GM23248 (cell line): ENCODE measurements at regions not wholly inside any gene's neighbourhood (a gene's known extent, or its start where the extent isn't known, plus 50 kb on each side); places are given as distances from the start of the nearest gene placed in this dataset.

Experiments
- DNase-seq: peaks from one replicate; pipeline ENCODE4 v3.0.0-alpha.2; 2015
- H2AFZ ChIP-seq: fragments of 200-600 bp; sonication (generic); 2 replicates; pipeline ENCODE4 v1.6.1; 2016; ENCODE audit warnings: antibody characterized with exemption
- H3F3A ChIP-seq: fragments of 200-600 bp; sonication (generic); 2 replicates; pipeline ENCODE4 v1.6.1; 2016; ENCODE audit warnings: mild to moderate bottlenecking, antibody characterized with exemption, mixed run types; ENCODE audit not compliant: insufficient read depth
- H3K27ac ChIP-seq: fragments of 200-600 bp; sonication (generic); 2 replicates; pipeline ENCODE4 v1.5.1; 2016; ENCODE audit warnings: mild to moderate bottlenecking
- H3K27me3 ChIP-seq: fragments of 200-600 bp; sonication (generic); replicated peaks from 2 replicates; pipeline ENCODE4 v1.6.1; 2016; ENCODE audit warnings: mild to moderate bottlenecking; ENCODE audit not compliant: insufficient read depth
- H3K36me3 ChIP-seq: fragments of 200-600 bp; sonication (generic); 2 replicates; pipeline ENCODE4 v1.6.1; 2016; ENCODE audit warnings: low read depth, mild to moderate bottlenecking
- H3K4me1 ChIP-seq: fragments of 200-600 bp; sonication (generic); 2 replicates; pipeline ENCODE4 v1.6.1; 2016; ENCODE audit warnings: mild to moderate bottlenecking; ENCODE audit not compliant: insufficient read depth
- H3K4me2 ChIP-seq: fragments of 200-600 bp; sonication (generic); one replicate; pipeline ENCODE4 v1.6.1; 2016; ENCODE audit warnings: mild to moderate bottlenecking; ENCODE audit not compliant: unreplicated experiment
- H3K4me3 ChIP-seq: fragments of 200-600 bp; sonication (generic); 2 replicates; pipeline ENCODE4 v1.5.1; 2016; ENCODE audit warnings: mild to moderate bottlenecking
- H3K79me2 ChIP-seq: fragments of 200-600 bp; sonication (generic); 2 replicates; pipeline ENCODE4 v1.6.1; 2016; ENCODE audit warnings: mild to moderate bottlenecking; ENCODE audit not compliant: insufficient read depth
- H3K9ac ChIP-seq: fragments of 200-600 bp; sonication (generic); 2 replicates; pipeline ENCODE4 v1.6.1; 2016; ENCODE audit warnings: mild to moderate bottlenecking
- H3K9me2 ChIP-seq: fragments of 200-600 bp; sonication (generic); 2 replicates; pipeline ENCODE4 v1.6.1; 2016; ENCODE audit warnings: mixed run types, mild to moderate bottlenecking, moderate library complexity; ENCODE audit not compliant: insufficient read depth
- H3K9me3 ChIP-seq: fragments of 200-600 bp; sonication (generic); one replicate; pipeline ENCODE4 v1.6.1; 2017; ENCODE audit warnings: low read depth
- H4K20me1 ChIP-seq: fragments of 200-600 bp; sonication (generic); 2 replicates; pipeline ENCODE4 v1.6.0; 2016; ENCODE audit not compliant: insufficient read depth
- EZH2 ChIP-seq: fragments of 200-600 bp; sonication (generic); IDR thresholded peaks from 2 replicates; pipeline ENCODE4 v1.6.1; 2018; ENCODE audit warnings: antibody characterized with exemption, mild to moderate bottlenecking; ENCODE audit not compliant: insufficient read depth, poor library complexity, severe bottlenecking
- EZH2phosphoT487 ChIP-seq: fragments of 200-600 bp; sonication (generic); IDR thresholded peaks from 2 replicates; pipeline ENCODE4 v1.6.1; 2018; ENCODE audit warnings: antibody characterized with exemption, moderate library complexity, mild to moderate bottlenecking, low read depth; ENCODE audit not compliant: insufficient read depth
- WGBS, 2 experiments: methylation state at CpG; one replicate each; pipeline ENCODE4 v1.1.6; 2015 to 2017; ENCODE audit warnings: low lambda C conversion rate in 2 of 2, low coverage in 1 of 2; ENCODE audit errors: missing lambda C conversion rate in 2 of 2; 5-methylcytosine and 5-hydroxymethylcytosine counted together
- in situ Hi-C: fragments of 300-500 bp; cut with MboI; formaldehyde crosslinking; loops from 2 replicates; pipeline ENCODE4 v1.15.0; 2020

DNA sequence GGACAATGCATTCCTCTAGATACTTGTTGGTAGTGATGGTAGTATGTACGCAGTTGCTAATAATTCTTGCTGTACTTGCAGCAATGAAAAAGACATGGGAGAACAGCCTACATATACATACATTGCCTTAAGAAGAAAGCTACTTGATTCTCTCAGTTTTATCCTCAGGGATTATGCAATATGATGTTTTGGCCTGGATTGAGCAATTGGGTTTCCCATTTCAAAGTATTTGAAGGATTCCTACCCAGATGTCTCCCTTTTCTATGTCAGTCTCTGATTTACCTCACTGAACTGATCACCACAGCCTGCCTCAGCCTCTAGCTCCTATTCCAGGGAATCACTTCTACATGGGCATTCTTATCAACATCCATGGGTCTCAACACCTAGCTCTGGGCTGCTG is 210.1 kb upstream of the CDH10 start:
- Histone ChIP-seq H3K27ac (no peak overlapping the region), H3F3A (no peaks in the 10 kb centered on the region), H3K9me3 (no peaks in the 10 kb centered on the region), H3K9me2 (no peaks in the 10 kb centered on the region), H3K79me2 (no peaks in the 10 kb centered on the region), H3K36me3 (no peaks in the 10 kb centered on the region), H2AFZ (no peak overlapping the region), H3K4me2 (no peak overlapping the region), H3K4me1 (no peaks in the 10 kb centered on the region), H3K9ac (no peak overlapping the region), H3K27me3 (no peaks in the 10 kb centered on the region), H4K20me1 (no peaks in the 10 kb centered on the region), H3K4me3 (no peak overlapping the region)
- peak; percentile 1 for DNase-seq
- TF ChIP-seq EZH2phosphoT487 (no peak), EZH2 (no peak)
- WGBS, 2 experiments = 39 to 45% methylated on average over 1 of the region's 1 CpG
- in situ Hi-C loops = no loop called here

DNA sequence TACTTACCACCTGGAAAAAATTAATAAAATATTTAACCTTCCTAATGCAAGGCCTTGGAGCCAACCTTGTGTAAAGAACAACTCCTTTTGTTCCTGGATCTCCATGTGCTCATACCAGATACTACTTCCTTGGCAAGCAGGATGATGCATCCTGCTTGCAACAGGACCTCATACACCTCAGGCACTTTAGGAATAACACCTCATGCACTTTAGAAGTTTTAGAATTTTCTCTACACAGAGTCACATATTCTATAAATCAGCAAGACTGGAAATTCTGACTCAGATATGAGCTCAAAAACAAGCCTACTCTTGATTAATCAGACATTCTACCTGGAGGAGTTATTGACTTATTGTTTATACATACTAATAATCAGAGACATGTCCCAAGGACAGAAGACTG is 209.6 kb upstream of the CDH10 start:
- Histone ChIP-seq H3K27me3 (no peaks in the 10 kb centered on the region), H3K9me2 (no peaks in the 10 kb centered on the region), H3K27ac (no peak overlapping the region), H3K4me3 (no peak overlapping the region), H3K79me2 (no peaks in the 10 kb centered on the region), H3K9me3 (no peaks in the 10 kb centered on the region), H3K9ac (no peak overlapping the region), H3K36me3 (no peaks in the 10 kb centered on the region), H3K4me2 (no peak overlapping the region), H4K20me1 (no peaks in the 10 kb centered on the region), H3K4me1 (no peaks in the 10 kb centered on the region), H3F3A (no peaks in the 10 kb centered on the region), H2AFZ (no peak overlapping the region)
- no peak for DNase-seq
- in situ Hi-C loops = no loop called here
- no peak for TF ChIP-seq EZH2phosphoT487
- TF ChIP-seq EZH2 = no peak

DNA sequence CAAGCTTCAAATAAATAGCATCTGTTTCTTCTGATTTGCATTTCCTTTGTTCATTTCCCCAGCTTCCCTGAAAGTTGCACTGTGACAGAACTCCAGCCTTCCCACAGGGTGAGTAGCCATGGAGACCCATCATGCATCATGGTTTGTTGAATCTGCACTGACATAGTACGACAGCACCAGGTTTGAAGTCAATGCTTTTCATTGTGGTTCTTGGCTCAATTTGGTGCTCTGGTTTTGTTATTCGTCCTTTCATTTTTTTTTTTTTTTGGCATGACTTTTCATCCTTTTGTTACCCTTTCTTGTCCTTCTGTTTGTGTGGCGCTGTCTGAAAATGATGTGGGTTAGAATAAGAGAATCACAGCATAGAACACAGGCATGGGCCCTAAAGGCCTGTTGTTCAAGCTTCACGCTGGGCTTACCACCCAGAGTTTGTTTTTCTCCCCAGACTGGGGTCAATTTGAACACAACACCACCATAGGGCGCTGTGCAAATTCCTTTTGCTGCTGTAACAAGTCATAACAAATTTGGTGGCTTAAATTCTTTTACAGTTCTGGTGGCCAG is 206.2 kb upstream of the CDH10 start:
- Histone ChIP-seq H4K20me1 (no peaks in the 10 kb centered on the region), H3K79me2 (no peaks in the 10 kb centered on the region), H3K27me3 (no peaks in the 10 kb centered on the region), H2AFZ (no peak overlapping the region), H3K27ac (no peak overlapping the region), H3K36me3 (no peaks in the 10 kb centered on the region), H3K4me2 (no peak overlapping the region), H3K9me2 (no peaks in the 10 kb centered on the region), H3K9me3 (no peaks in the 10 kb centered on the region), H3F3A (no peaks in the 10 kb centered on the region), H3K9ac (no peak overlapping the region), H3K4me1 (no peaks in the 10 kb centered on the region), H3K4me3 (no peak overlapping the region)
- no peak for TF ChIP-seq EZH2
- 6 to 12% methylated on average over 5 of the region's 5 CpGs for WGBS, 2 experiments
- no peak for DNase-seq
- in situ Hi-C loops = no loop called here

DNA sequence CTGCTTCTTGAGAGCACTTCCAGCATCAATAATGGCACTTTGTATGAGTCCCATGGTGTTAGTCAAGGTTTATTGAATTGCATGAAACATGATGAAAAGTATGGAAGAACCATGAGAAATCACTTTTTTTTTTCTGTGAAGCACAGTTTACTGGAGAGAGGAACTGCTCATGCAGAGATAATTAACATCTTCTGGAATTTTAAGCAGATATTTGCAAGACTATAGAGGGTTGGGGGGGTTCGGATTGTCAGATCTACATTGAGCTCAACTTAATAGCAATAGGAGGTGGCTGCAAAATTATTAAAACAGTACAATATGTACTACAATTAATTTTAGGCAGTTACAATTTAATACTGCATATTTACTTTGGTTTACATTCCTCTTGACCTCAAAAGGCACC is 204.4 kb upstream of the CDH10 start:
- Histone ChIP-seq H3K4me2 (no peak overlapping the region), H3K36me3 (no peaks in the 10 kb centered on the region), H3K9ac (no peak overlapping the region), H3K4me3 (no peak overlapping the region), H3K9me3 (no peaks in the 10 kb centered on the region), H3K79me2 (no peaks in the 10 kb centered on the region), H3F3A (no peaks in the 10 kb centered on the region), H3K9me2 (no peaks in the 10 kb centered on the region), H3K27me3 (no peaks in the 10 kb centered on the region), H2AFZ (no peak overlapping the region), H3K27ac (no peak overlapping the region), H4K20me1 (no peaks in the 10 kb centered on the region), H3K4me1 (no peaks in the 10 kb centered on the region)
- 21 to 38% methylated on average over 1 of the region's 1 CpG for WGBS, 2 experiments
- in situ Hi-C loops = no loop called here
- DNase-seq = no peak
- TF ChIP-seq EZH2 (no peak), EZH2phosphoT487 (no peak)

DNA sequence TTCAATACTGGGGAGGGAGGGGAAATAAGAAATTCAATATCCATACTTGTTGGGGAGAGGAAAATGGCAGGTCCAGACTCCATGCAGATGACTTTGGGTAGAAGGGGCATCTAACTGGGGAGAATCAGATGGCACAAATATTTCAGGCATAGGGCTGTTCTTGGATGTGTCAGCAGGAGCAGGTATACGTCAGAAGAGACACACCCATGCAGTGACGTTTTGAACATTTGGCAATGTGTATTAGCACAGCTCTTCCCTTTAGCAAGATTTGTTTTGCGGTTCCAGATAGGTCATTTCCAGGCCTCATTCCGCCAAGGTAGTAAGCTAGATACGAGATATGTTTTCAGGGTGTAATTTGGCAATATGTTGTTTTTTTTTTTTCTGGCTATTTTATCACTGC is 187.2 kb upstream of the CDH10 start:
- no peak overlapping the region for H3K27ac ChIP-seq
- H4K20me1 ChIP-seq = no peaks in the 10 kb centered on the region
- H3K4me3 ChIP-seq = no peak overlapping the region
- no peaks in the 10 kb centered on the region for H3K36me3 ChIP-seq
- no peaks in the 10 kb centered on the region for H3K4me1 ChIP-seq
- H3F3A ChIP-seq = no peaks in the 10 kb centered on the region
- TF ChIP-seq EZH2 = no peak
- TF ChIP-seq EZH2phosphoT487 = no peak
- H3K79me2 ChIP-seq = no peaks in the 10 kb centered on the region
- no peak overlapping the region for H2AFZ ChIP-seq
- DNase-seq = peak; percentile 4
- H3K4me2 ChIP-seq = no peak overlapping the region
- 0 out of 2 replicates have a peak, but pooled peaks cover 3% of the 10 kb centered on the region for H3K9me2 ChIP-seq
- H3K9me3 ChIP-seq = no peaks in the 10 kb centered on the region
- in situ Hi-C loops = no loop called here
- no peaks in the 10 kb centered on the region for H3K27me3 ChIP-seq
- H3K9ac ChIP-seq = no peak overlapping the region
- WGBS, 2 experiments = 47 to 57% methylated on average over 5 of the region's 5 CpGs
